ENCODE measurements at regions not wholly inside any gene's neighbourhood (a gene's known extent, or its start where the extent isn't known, plus 50 kb on each side); places are given as distances from the start of the nearest gene placed in this dataset.

DNA sequence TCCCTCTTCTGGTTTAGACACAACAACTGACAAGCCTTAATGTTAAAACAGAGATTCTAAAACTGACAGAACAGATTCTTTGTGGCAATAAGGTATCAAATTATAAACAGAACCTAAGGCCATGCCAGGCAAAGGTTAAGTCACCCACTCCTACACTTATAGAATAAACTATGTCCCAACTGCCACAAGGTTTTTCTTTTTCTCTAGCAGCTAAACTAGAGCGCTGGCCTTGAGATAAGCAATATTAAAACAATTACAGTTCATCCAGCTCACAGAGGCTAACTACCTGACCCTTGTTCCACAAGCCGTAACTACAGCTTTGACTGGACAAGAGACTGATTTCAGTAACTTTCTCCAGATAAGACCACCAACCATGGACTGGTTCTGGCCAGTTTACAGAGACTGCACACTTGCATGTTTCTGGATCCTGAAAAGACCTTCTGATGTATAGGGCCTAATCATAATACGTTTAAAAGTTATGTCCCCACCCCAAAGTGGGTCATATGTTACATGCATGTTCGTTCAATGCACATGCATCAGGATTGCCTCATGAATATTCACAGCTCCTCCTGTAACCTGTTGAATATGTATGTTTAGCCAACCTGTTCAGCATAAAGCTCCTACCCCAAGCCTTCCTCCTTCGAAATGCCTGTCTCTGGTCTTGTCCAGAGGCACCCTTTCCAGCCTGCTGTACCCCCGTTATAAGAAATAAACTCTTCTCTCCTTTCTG is 61.9 kb upstream of the VASH1 start:
- Histone ChIP-seq H3K27me3 (no peaks in the 10 kb centered on the region), H3K4me3 (no peak overlapping the region), H3K9me3 (no peaks in the 10 kb centered on the region), H3K4me1 (no peaks in the 10 kb centered on the region), H3K36me3 (no peaks in the 10 kb centered on the region), H3K27ac (no peak overlapping the region)
- DNase-seq (ENCODE audit: low spot score in 2 of 2), result no peak
- TF ChIP-seq CTCF (IDR thresholded peaks at IDR 0.05), result no peak
- TF ChIP-seq POLR2AphosphoS5 (IDR thresholded peaks at IDR 0.05), result no peak
- TF ChIP-seq POLR2A (IDR thresholded peaks at IDR 0.05), result no peak
- intact Hi-C loops (cut with DNase I; ENCODE audit: low total_unique reads), result no loop called here

DNA sequence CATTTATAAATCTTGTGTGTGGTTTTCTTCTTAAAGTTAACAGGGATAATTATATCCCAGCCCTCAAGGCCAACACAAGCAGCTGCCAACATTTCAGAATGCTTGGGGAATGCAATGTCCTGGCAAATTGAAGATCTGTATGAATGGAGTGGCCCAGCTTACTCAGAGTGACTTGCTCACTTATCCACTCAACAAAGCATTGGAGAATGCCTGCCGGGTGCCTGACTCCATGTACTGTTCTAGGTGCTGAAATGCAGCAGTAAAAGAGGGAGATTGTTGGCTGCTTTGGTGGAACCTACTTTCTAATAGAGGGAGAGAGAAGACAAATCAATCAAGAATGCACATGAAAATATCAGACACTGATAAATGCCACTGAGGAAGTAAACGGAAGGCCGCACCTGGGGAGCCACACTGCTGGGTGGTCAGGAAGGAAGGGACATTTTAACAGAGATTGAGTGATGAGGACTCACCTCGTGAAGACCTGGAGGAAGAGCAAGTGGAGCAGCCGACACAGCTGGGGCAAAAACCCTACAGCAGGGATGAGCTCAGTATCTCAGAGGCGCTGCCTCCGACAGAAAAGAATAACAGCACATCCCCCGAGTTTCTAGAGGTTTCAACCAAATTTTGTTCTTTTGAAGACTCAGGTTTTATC is 61.2 kb upstream of the VASH1 start:
- Histone ChIP-seq H3K27ac (no peak overlapping the region), H3K9me3 (no peaks in the 10 kb centered on the region), H3K4me3 (no peak overlapping the region), H3K27me3 (no peaks in the 10 kb centered on the region), H3K36me3 (no peaks in the 10 kb centered on the region), H3K4me1 (no peaks in the 10 kb centered on the region)
- no peak for DNase-seq (ENCODE audit: low spot score in 2 of 2)
- TF ChIP-seq POLR2AphosphoS5 (IDR thresholded peaks at IDR 0.05), result no peak
- TF ChIP-seq POLR2A (IDR thresholded peaks at IDR 0.05), result no peak
- no peak for TF ChIP-seq CTCF (IDR thresholded peaks at IDR 0.05)
- intact Hi-C loops (cut with DNase I; ENCODE audit: low total_unique reads), result no loop called here

GRCh38 chr14:76701436-76701835 is 59.8 kb upstream of the VASH1 start:
- TF ChIP-seq POLR2AphosphoS5 (IDR thresholded peaks at IDR 0.05) (no peak), POLR2A (IDR thresholded peaks at IDR 0.05) (no peak), CTCF (IDR thresholded peaks at IDR 0.05) (no peak)
- Histone ChIP-seq H3K4me3 (no peak overlapping the region), H3K4me1 (no peaks in the 10 kb centered on the region), H3K9me3 (no peaks in the 10 kb centered on the region), H3K36me3 (no peaks in the 10 kb centered on the region), H3K27me3 (no peaks in the 10 kb centered on the region), H3K27ac (no peak overlapping the region)
- DNase-seq (ENCODE audit: low spot score in 2 of 2), result no peak
- intact Hi-C loops (cut with DNase I; ENCODE audit: low total_unique reads), result no loop called here

GRCh38 chr14:76701981-76702380 is 59.3 kb upstream of the VASH1 start:
- intact Hi-C loops (cut with DNase I; ENCODE audit: low total_unique reads), result no loop called here
- no peak overlapping the region for H3K27ac ChIP-seq

More at GRCh38 chr14:76701981-76702380, 59.3 kb upstream of the VASH1 start:
- no peak for DNase-seq (ENCODE audit: low spot score in 2 of 2)
- H3K9me3 ChIP-seq, result no peaks in the 10 kb centered on the region
- H3K27me3 ChIP-seq, result no peaks in the 10 kb centered on the region
- TF ChIP-seq CTCF (IDR thresholded peaks at IDR 0.05) (no peak), POLR2AphosphoS5 (IDR thresholded peaks at IDR 0.05) (no peak), POLR2A (IDR thresholded peaks at IDR 0.05) (no peak)
- no peaks in the 10 kb centered on the region for H3K36me3 ChIP-seq
- H3K4me3 ChIP-seq, result no peak overlapping the region
- H3K4me1 ChIP-seq, result no peaks in the 10 kb centered on the region

Data from breast epithelium (tissue), 4 donors.